ENCODE measurements at regions not wholly inside any gene's neighbourhood (a gene's known extent, or its start where the extent isn't known, plus 50 kb on each side); places are given as distances from the start of the nearest gene placed in this dataset.

- intact Hi-C loops (cut with DNase I): no loop called here
Measured at GRCh38 chr2:42108852-42109251, 60.3 kb upstream of the EML4 start.

GRCh38 chr2:42109959-42110640, 59.1 kb upstream of the EML4 start:
- no peak for DNase-seq
- WGBS, 2 donors: 78 to 84% methylated on average over 7 of the region's 7 CpGs
- Histone ChIP-seq H3K9me3 (no peaks in the 10 kb centered on the region), H3K27me3 (no peaks in the 10 kb centered on the region), H3K36me3 (no peaks in the 10 kb centered on the region), H3K27ac (no peak overlapping the region), H3K4me1 (peaks cover 0 to 24% (median 0%) of the 10 kb centered on the region in 3 donors), H3K4me3 (no peak overlapping the region)
- no peak for TF ChIP-seq CTCF (IDR thresholded peaks at IDR 0.05)
- TF ChIP-seq POLR2A (IDR thresholded peaks at IDR 0.05): no peak
- intact Hi-C loops (cut with DNase I): no loop called here

More at GRCh38 chr2:42108852-42109251, 60.3 kb upstream of the EML4 start:
- H3K36me3 ChIP-seq: no peaks in the 10 kb centered on the region
- no peak overlapping the region for H3K4me3 ChIP-seq
- H3K9me3 ChIP-seq: no peaks in the 10 kb centered on the region
- no peak overlapping the region for H3K27ac ChIP-seq
- WGBS, 2 donors: 91 to 97% methylated on average over 4 of the region's 4 CpGs
- H3K27me3 ChIP-seq: no peaks in the 10 kb centered on the region
- DNase-seq: no peak
- peaks cover 0 to 29% (median 0%) of the 10 kb centered on the region in 3 donors for H3K4me1 ChIP-seq
- TF ChIP-seq POLR2A (IDR thresholded peaks at IDR 0.05) (no peak), CTCF (IDR thresholded peaks at IDR 0.05) (no peak)

DNA sequence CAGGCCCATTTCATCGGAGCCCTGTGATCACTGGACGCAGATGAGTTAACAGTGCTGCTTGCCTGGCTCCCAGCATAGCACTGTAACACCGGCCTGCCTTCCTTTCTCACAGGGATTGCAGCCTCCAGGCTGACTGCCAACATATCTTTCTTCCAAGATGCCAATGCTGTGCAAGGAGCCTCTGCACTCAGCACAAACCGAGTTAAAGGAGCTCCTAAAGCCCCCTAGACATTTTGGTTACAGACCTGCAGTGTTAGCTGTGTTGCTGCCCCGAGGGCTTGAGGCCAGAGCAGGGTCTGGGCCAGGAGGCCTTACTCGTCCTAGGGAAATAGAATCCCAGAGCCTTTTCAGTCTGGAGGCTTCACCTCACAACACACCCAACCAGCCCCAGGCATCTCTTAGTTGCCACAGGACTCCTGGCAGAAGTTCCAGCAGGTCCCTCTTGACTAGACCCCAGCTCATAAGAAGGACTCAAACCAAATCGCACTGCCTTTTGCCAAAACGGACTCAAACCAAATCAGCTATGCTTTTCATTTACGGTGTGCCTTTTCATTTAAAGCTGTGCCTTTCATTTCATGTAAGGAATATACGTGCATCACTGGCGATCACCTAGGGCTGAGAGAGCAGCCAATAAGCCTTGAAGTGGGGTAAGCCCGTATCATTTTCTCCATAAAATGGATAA, 58.4 kb upstream of the EML4 start:
- H3K9me3 ChIP-seq: no peaks in the 10 kb centered on the region
- H3K4me1 ChIP-seq: peaks cover 0 to 21% (median 0%) of the 10 kb centered on the region in 3 donors
- no peak overlapping the region for H3K27ac ChIP-seq
- TF ChIP-seq POLR2A (IDR thresholded peaks at IDR 0.05): no peak
- TF ChIP-seq CTCF (IDR thresholded peaks at IDR 0.05): no peak
- H3K4me3 ChIP-seq: no peak overlapping the region
- no peaks in the 10 kb centered on the region for H3K27me3 ChIP-seq
- intact Hi-C loops (cut with DNase I): no loop called here
- WGBS, 2 donors: 46 to 70% methylated on average over 9 to 10 of the region's 12 CpGs
- H3K36me3 ChIP-seq: no peaks in the 10 kb centered on the region
- DNase-seq: no peak

DNA sequence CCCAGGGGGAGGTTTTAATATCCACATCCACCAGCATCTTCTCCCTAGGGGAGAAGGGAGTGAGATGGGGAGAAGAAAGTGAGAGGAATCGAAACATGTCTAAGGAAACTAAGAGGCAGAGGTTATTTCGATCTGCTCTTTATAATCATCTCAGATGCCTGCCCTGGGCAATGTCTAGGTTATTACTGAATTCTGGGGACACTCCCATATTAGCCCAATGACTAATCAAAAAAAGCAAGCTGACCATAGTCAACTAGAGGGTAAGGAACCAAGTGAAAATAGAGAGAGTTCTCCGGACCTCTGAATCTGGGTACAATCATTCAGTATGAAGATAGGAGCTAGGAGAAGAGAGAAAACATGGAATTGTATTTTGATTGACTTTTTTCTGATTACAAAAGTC, 56.7 kb upstream of the EML4 start:
- Histone ChIP-seq H3K27me3 (no peaks in the 10 kb centered on the region), H3K4me1 (peaks cover 0 to 20% (median 2%) of the 10 kb centered on the region in 3 donors), H3K4me3 (no peak overlapping the region), H3K27ac (no peak overlapping the region), H3K9me3 (no peaks in the 10 kb centered on the region), H3K36me3 (no peaks in the 10 kb centered on the region)
- TF ChIP-seq POLR2A (IDR thresholded peaks at IDR 0.05) (no peak), CTCF (IDR thresholded peaks at IDR 0.05) (no peak)
- DNase-seq: no peak
- WGBS, 2 donors: 81 to 96% methylated on average over 3 of the region's 3 CpGs
- intact Hi-C loops (cut with DNase I): no loop called here

GRCh38 chr2:42113452-42113851, 55.7 kb upstream of the EML4 start:
- Histone ChIP-seq H3K4me1 (peaks cover 5 to 30% (median 12%) of the 10 kb centered on the region in 3 donors), H3K27me3 (no peaks in the 10 kb centered on the region), H3K27ac (no peak overlapping the region), H3K4me3 (no peak overlapping the region), H3K36me3 (no peaks in the 10 kb centered on the region), H3K9me3 (no peaks in the 10 kb centered on the region)
- 74 to 87% methylated on average over 6 of the region's 6 CpGs for WGBS, 2 donors
- no peak for DNase-seq
- TF ChIP-seq POLR2A (IDR thresholded peaks at IDR 0.05): no peak
- TF ChIP-seq CTCF (IDR thresholded peaks at IDR 0.05): no peak
- intact Hi-C loops (cut with DNase I): no loop called here

All from esophagus squamous epithelium (tissue), 5 donors.